Neural cell (in vitro differentiated cells): ENCODE measurements at regions not wholly inside any gene's neighbourhood (a gene's known extent, or its start where the extent isn't known, plus 50 kb on each side); places are given as distances from the start of the nearest gene placed in this dataset.

Experiments used
- H2AFZ ChIP-seq: fragments of 200-600, 300-800 bp; sonication (generic), shearing (Covaris generic); 2 replicates; pipeline ENCODE4 v1.6.0; 2014; ENCODE audit warnings: low read depth, mild to moderate bottlenecking, antibody characterized with exemption, low read length, moderate library complexity
- H3F3A ChIP-seq: fragments of 200-600 bp; shearing (Covaris generic); 2 replicates; pipeline ENCODE4 v1.6.1; 2016; ENCODE audit warnings: mild to moderate bottlenecking, moderate library complexity, mixed read lengths, antibody characterized with exemption, low read length; ENCODE audit not compliant: insufficient read depth, poor library complexity, severe bottlenecking
- H3K27ac ChIP-seq: fragments of 200-600, 300-800 bp; sonication (generic), shearing (Covaris generic); 2 replicates; pipeline ENCODE4 v1.5.1; 2014; ENCODE audit warnings: mild to moderate bottlenecking, low read length, moderate library complexity
- H3K27me3 ChIP-seq: fragments of 300-800, 200-600 bp; sonication (generic), shearing (Covaris generic); 2 replicates; pipeline ENCODE4 v1.6.0; 2014; ENCODE audit warnings: mild to moderate bottlenecking, low read depth, low read length, moderate library complexity; ENCODE audit not compliant: insufficient read depth
- H3K36me3 ChIP-seq: fragments of 300-800, 200-600 bp; sonication (generic), shearing (Covaris generic); 2 replicates; pipeline ENCODE4 v1.5.1; 2014; ENCODE audit warnings: mild to moderate bottlenecking, antibody characterized with exemption, low read length, moderate library complexity; ENCODE audit not compliant: insufficient read depth
- H3K4me2 ChIP-seq: fragments of 300-800, 200-600 bp; sonication (generic), shearing (Covaris generic); 2 replicates; pipeline ENCODE4 v1.6.0; 2014; ENCODE audit warnings: mild to moderate bottlenecking, low read length
- H3K4me3 ChIP-seq: fragments of 300-800, 200-600 bp; sonication (generic), shearing (Covaris generic); 2 replicates; pipeline ENCODE4 v1.5.1; 2014; ENCODE audit warnings: mild to moderate bottlenecking, low read length, moderate library complexity
- H3K79me2 ChIP-seq: fragments of 200-600 bp; shearing (Covaris generic); replicated peaks from 2 replicates; pipeline ENCODE4 v1.6.0; 2014; ENCODE audit warnings: mild to moderate bottlenecking, low read length, moderate library complexity; ENCODE audit not compliant: insufficient read depth
- H3K9ac ChIP-seq: fragments of 300-800, 200-600 bp; sonication (generic), shearing (Covaris generic); 2 replicates; pipeline ENCODE4 v1.6.1; 2016; ENCODE audit warnings: mild to moderate bottlenecking, low read length, mixed read lengths
- H3K9me2 ChIP-seq: fragments of 200-600 bp; shearing (Covaris generic); 2 replicates; pipeline ENCODE4 v1.6.1; 2016; ENCODE audit warnings: mild to moderate bottlenecking, low read length, mixed read lengths; ENCODE audit not compliant: insufficient read depth
- H3K9me3 ChIP-seq: fragments of 200-600, 300-800 bp; sonication (generic), shearing (Covaris generic); 2 replicates; pipeline ENCODE4 v1.6.1; 2016; ENCODE audit warnings: mild to moderate bottlenecking, mixed run types, low read length, moderate library complexity, mixed read lengths
- H4K20me1 ChIP-seq: fragments of 200-600 bp; shearing (Covaris generic); 2 replicates; pipeline ENCODE4 v1.6.1; 2016; ENCODE audit warnings: mild to moderate bottlenecking, mixed run types; ENCODE audit not compliant: insufficient read depth
- CTCF ChIP-seq: fragments of 450-650 bp; IDR thresholded peaks from 2 replicates; pipeline ENCODE4 v1.5.1; 2014; ENCODE audit warnings: antibody characterized with exemption, mild to moderate bottlenecking, moderate library complexity; ENCODE audit not compliant: poor library complexity, severe bottlenecking
- EP300 ChIP-seq: fragments of 450-650 bp; conservative IDR thresholded peaks from 2 replicates; pipeline ENCODE4 v1.6.1; 2014; ENCODE audit warnings: antibody characterized with exemption, mild to moderate bottlenecking, moderate library complexity; ENCODE audit not compliant: poor library complexity, severe bottlenecking
- EZH2 ChIP-seq: fragments of 200-600, 300-800 bp; shearing (Covaris generic), sonication (generic); IDR thresholded peaks from 2 replicates; pipeline ENCODE4 v1.6.1; 2014; ENCODE audit warnings: antibody characterized with exemption, low read length, borderline replicate concordance, mild to moderate bottlenecking; ENCODE audit not compliant: insufficient read depth, poor library complexity, severe bottlenecking
- POLR2AphosphoS5 ChIP-seq: IDR thresholded peaks from 2 replicates; pipeline ENCODE4 v1.6.1; 2012
- RAD21 ChIP-seq: fragments of 450-650 bp; conservative IDR thresholded peaks from 2 replicates; pipeline ENCODE4 v1.6.1; 2014; ENCODE audit warnings: antibody characterized with exemption, mild to moderate bottlenecking, moderate library complexity
- REST ChIP-seq: IDR thresholded peaks from 2 replicates; pipeline ENCODE4 v1.6.1; 2012; ENCODE audit warnings: borderline replicate concordance

DNA sequence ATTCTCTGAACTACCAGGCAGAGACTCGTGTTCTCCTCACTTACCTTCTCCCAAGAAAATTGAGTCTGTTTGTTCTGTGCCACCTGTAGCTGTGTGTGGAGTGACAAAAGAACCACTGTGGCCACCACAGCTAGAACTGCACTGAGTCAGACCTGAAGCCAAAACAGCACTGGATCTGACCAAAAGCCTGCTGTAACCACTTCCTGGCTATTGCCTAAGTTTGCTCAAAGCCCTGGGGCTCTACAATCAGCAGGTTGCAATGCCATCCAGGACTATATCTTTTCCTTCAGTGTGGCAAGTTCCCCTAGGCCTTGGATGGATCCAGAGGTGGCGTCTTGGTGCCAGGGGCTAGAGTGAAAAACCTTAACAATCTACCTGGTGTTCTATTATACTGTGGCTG is 449.1 kb downstream of the FAM133A start:
- H3K27ac ChIP-seq = no peak overlapping the region
- TF ChIP-seq RAD21 = no peak
- TF ChIP-seq EP300 = no peak
- no peak for TF ChIP-seq CTCF
- no peak for TF ChIP-seq EZH2
- H3K9me3 ChIP-seq = no peaks in the 10 kb centered on the region
- no peaks in the 10 kb centered on the region for H3K36me3 ChIP-seq
- no peak overlapping the region for H3K9ac ChIP-seq
- H3F3A ChIP-seq = no peaks in the 10 kb centered on the region
- H3K79me2 ChIP-seq = no peaks in the 10 kb centered on the region
- no peaks in the 10 kb centered on the region for H3K9me2 ChIP-seq
- H3K27me3 ChIP-seq = no peaks in the 10 kb centered on the region
- H2AFZ ChIP-seq = no peak overlapping the region
- H4K20me1 ChIP-seq = no peaks in the 10 kb centered on the region
- H3K4me3 ChIP-seq = no peak overlapping the region
- no peak overlapping the region for H3K4me2 ChIP-seq

GRCh38 chrX:94162971-94163370 is 489.0 kb downstream of the FAM133A start:
- TF ChIP-seq POLR2AphosphoS5 (no peak), REST (no peak), CTCF (no peak)
- Histone ChIP-seq H3F3A (no peaks in the 10 kb centered on the region), H3K27me3 (no peaks in the 10 kb centered on the region), H3K9me2 (no peaks in the 10 kb centered on the region), H3K9ac (no peak overlapping the region), H3K27ac (no peak overlapping the region), H3K4me2 (no peak overlapping the region), H3K4me3 (no peak overlapping the region), H3K9me3 (no peaks in the 10 kb centered on the region), H4K20me1 (no peaks in the 10 kb centered on the region), H3K79me2 (no peaks in the 10 kb centered on the region), H3K36me3 (no peaks in the 10 kb centered on the region), H2AFZ (no peak overlapping the region)
